WERI-Rb-1 (cell line): ENCODE measurements at regions not wholly inside any gene's neighbourhood (a gene's known extent, or its start where the extent isn't known, plus 50 kb on each side); places are given as distances from the start of the nearest gene placed in this dataset.

Experiments
- DNase-seq: peaks from one replicate; pipeline ENCODE4 v3.0.0-alpha.2; 2020
- H3K27ac ChIP-seq: fragments of 250-450 bp; sonication (Bioruptor Pico); 2 replicates; pipeline ENCODE4 v1.5.1; 2020; ENCODE audit warnings: mild to moderate bottlenecking, moderate library complexity
- H3K27me3 ChIP-seq: fragments of 250-450 bp; sonication (Bioruptor Pico); 2 replicates; pipeline ENCODE4 v1.5.1; 2021; ENCODE audit warnings: mild to moderate bottlenecking, low read depth, moderate library complexity; ENCODE audit not compliant: insufficient read depth, severe bottlenecking
- H3K36me3 ChIP-seq: fragments of 250-450 bp; sonication (Bioruptor Pico); 2 replicates; pipeline ENCODE4 v1.5.1; 2020; ENCODE audit warnings: mild to moderate bottlenecking, moderate library complexity
- H3K4me3 ChIP-seq: 2 replicates; pipeline ENCODE4 v1.5.1; 2011; ENCODE audit warnings: low read depth, mild to moderate bottlenecking, control low read depth, low read length
- H3K9me3 ChIP-seq: fragments of 250-450 bp; sonication (Bioruptor Pico); 2 replicates; pipeline ENCODE4 v1.5.1; 2021; ENCODE audit warnings: mild to moderate bottlenecking, moderate library complexity; ENCODE audit not compliant: severe bottlenecking
- TF ChIP-seq, protein P1 (sequence below): IDR thresholded peaks from 2 replicates; pipeline ENCODE4 v1.5.1; 2011; ENCODE audit warnings: low read depth, mild to moderate bottlenecking, control low read depth, inconsistent platforms, low read length

DNA sequence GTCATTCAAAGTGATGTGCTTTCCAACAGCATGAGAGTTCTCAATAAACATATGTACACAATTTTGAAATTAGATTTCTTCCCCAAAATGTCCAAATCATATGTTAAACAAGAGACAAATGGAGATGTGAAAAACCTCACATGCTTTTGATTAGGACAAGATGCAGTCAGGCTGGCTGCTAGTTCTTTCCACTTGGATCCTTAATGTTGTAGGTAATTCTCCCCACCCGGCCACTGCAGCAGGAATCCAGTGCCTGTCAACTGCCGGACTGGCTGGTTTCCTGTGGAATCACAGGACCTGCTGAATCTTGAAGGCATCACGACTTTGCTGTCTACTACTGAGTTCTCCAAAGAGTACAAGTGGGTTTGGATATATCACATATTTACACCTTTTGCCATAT is 138.6 kb upstream of the AKR1E2 start:
- no peaks in the 10 kb centered on the region for H3K36me3 ChIP-seq
- no peak overlapping the region for H3K27ac ChIP-seq
- TF ChIP-seq, protein P1, sequence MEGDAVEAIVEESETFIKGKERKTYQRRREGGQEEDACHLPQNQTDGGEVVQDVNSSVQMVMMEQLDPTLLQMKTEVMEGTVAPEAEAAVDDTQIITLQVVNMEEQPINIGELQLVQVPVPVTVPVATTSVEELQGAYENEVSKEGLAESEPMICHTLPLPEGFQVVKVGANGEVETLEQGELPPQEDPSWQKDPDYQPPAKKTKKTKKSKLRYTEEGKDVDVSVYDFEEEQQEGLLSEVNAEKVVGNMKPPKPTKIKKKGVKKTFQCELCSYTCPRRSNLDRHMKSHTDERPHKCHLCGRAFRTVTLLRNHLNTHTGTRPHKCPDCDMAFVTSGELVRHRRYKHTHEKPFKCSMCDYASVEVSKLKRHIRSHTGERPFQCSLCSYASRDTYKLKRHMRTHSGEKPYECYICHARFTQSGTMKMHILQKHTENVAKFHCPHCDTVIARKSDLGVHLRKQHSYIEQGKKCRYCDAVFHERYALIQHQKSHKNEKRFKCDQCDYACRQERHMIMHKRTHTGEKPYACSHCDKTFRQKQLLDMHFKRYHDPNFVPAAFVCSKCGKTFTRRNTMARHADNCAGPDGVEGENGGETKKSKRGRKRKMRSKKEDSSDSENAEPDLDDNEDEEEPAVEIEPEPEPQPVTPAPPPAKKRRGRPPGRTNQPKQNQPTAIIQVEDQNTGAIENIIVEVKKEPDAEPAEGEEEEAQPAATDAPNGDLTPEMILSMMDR = no peak
- DNase-seq = no peak
- H3K4me3 ChIP-seq = no peak overlapping the region
- no peaks in the 10 kb centered on the region for H3K27me3 ChIP-seq
- no peaks in the 10 kb centered on the region for H3K9me3 ChIP-seq

DNA sequence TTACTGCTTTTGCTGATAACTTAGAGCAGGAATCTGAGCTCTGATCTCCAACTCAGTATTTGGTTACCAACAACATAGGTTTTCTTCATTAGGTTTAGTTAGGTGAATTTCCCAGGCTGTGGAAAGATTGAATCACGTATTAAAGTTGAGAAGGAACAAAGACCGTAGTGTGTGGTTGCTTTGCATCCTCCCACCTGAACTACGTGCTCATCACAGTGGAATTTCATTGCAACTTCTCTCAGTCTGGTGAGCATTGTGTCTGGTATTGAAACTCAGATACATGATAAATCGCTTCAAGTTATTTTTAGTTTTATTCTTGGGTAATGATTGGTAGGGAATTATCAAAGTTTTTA is 139.4 kb upstream of the AKR1E2 start:
- TF ChIP-seq, protein P1 = no peak
- no peaks in the 10 kb centered on the region for H3K9me3 ChIP-seq
- no peak overlapping the region for H3K4me3 ChIP-seq
- H3K27ac ChIP-seq = no peak overlapping the region
- no peaks in the 10 kb centered on the region for H3K36me3 ChIP-seq
- DNase-seq = no peak
- no peaks in the 10 kb centered on the region for H3K27me3 ChIP-seq

DNA sequence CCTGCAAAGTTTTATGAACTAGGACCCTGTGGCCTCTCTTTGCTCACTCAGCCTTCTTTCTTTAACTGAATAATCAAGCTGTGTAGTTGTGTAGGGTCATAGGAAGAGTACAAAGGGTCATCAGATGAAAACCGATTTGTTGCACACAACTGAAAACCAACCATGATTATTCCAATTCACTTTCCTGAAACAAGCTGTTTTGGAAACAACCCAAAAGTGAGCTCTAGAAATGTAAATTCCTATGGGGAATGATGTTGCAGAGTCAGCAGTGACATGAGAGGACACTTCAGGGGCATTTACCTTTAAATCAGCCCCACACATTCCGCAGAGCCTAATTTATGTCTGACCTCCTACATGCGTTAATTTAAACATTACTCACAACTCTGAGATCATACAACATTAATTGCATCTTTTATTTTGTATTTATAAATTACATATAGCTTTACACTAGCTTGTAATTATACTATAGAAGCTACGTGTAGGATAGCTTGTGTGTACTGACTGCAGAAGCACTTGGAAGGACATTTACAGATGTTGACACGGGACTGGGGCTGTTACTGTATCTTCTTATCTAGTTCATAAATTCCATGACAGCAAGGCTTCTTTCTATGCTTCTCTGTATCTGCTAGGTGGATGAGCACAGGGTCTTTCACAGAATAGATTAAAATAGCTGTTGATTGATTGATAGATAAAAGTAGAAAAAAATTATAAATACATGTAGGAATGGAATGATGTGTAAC is 139.9 kb upstream of the AKR1E2 start:
- no peaks in the 10 kb centered on the region for H3K9me3 ChIP-seq
- TF ChIP-seq, protein P1 = no peak

DNA sequence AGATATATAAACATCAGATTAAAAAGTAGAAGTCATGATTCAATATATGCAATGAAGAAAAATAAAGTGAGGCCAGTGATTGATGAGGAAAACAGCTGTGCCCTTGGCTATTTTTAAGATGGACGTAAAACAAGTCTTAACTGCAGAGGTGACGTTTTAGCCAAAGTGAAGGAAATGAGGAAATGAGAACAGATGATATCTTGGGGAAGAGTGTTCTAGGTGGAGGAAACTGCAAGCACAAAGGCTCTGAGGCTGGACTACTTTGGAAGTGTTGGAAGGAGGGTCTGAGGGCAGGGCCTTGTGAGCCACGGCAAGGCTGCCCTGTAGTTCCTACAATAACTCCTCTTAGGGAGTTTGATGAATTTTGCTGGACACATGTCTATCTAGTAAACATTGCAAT is 140.5 kb upstream of the AKR1E2 start:
- no peak for DNase-seq
- TF ChIP-seq, protein P1 = no peak
- H3K36me3 ChIP-seq = no peaks in the 10 kb centered on the region
- H3K27ac ChIP-seq = no peak overlapping the region
- no peaks in the 10 kb centered on the region for H3K27me3 ChIP-seq
- no peaks in the 10 kb centered on the region for H3K9me3 ChIP-seq
- no peak overlapping the region for H3K4me3 ChIP-seq

More for the DNA sequence above, 139.9 kb upstream of the AKR1E2 start:
- Histone ChIP-seq H3K4me3 (no peak overlapping the region), H3K36me3 (no peaks in the 10 kb centered on the region), H3K27ac (no peak overlapping the region), H3K27me3 (no peaks in the 10 kb centered on the region)
- DNase-seq = no peak

DNA sequence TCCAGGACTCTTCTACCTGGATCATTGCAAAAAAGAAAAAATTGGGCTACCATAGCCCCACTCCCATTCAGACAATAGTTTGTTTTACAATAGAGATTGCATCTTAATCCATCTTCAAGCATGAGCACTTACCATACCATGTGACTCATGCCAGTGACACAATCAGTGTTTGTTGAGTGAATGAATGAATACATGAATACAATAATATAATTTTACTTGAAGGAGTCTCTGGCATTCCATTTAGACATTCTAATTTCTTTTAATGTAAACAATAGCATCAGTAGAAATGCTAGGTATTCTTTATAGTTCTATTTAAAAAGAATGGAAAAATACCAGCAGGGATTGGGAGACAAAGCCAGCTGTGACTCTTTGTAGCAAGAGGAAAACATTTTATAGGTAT is 141.6 kb upstream of the AKR1E2 start:
- no peaks in the 10 kb centered on the region for H3K36me3 ChIP-seq
- H3K9me3 ChIP-seq = no peaks in the 10 kb centered on the region
- H3K27me3 ChIP-seq = no peaks in the 10 kb centered on the region
- H3K4me3 ChIP-seq = no peak overlapping the region
- no peak overlapping the region for H3K27ac ChIP-seq
- TF ChIP-seq, protein P1 = no peak
- no peak for DNase-seq

DNA sequence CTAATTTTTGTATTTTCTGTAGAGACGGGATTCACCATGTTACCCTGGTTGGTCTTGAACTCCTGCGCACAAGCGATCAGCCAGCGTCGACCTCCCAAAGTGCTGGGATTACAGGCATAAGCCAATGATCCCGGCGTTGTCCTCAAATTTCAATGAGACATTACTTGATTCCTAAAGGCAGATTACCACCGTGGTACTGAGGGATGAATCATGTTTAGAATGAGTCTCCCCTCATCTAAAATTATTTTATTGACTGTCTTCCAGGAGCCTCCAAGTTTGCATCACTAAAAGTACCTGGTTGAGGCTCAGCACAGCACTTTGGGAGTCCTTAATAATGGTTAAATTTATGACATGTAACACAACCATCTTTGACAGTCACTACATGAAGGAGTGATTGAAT is 142.2 kb upstream of the AKR1E2 start:
- TF ChIP-seq, protein P1 = no peak
- Histone ChIP-seq H3K36me3 (no peaks in the 10 kb centered on the region), H3K9me3 (no peaks in the 10 kb centered on the region), H3K27ac (no peak overlapping the region), H3K4me3 (no peak overlapping the region), H3K27me3 (no peaks in the 10 kb centered on the region)
- DNase-seq = no peak
